NK-92 treated with Interleukin-12 subunit alpha and Interleukin-12 subunit beta, amount 100 ng/mL, for 24 hours (cell line): ENCODE measurements at regions not wholly inside any gene's neighbourhood (a gene's known extent, or its start where the extent isn't known, plus 50 kb on each side); places are given as distances from the start of the nearest gene placed in this dataset.
"Not testable (repeated sequence)": the region's sequence is repeated elsewhere in the genome, so short reads cannot be mapped to it uniquely, and the experiment has no call there.

ENCODE experiments used
- DNase-seq: peaks from one replicate; lab custom pipeline; 2025; lab: John Stamatoyannopoulos, UW

DNA sequence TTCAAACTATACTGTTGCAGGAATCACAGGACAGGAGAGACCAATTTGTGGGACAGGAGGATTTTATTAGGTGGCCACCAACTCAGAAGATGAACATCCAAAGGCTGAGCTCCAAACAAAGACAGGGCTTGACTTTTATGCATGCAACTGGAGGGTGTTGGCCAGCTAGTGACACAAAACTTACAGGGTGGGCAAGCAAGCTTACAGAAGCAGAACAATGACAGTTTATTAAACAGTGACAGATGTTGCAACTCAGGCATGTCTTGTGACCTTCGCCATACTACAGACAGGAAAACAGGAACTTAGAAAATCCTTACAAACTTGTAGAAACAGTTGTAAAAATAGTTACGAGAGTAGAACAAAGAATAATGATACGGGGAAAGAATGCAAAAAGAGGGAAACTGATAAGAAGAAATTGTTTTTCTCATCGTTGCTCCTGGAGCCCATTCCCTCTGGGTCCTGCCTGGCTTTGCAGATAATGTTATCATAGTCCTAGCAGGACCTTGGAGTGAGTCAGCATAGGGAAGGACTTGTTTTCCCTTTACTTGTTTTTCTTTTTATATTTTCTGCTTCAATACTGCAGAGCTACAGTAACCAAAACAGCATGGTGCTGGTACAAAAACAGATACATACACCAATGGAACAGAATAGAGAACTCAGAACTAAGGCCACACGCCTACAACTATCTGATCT lies 2083.0 kb upstream of the ACO1 start:
- no peak for DNase-seq

- no peak for DNase-seq
Measured at GRCh38 chr9:30310711-30311110, 2073.7 kb upstream of the ACO1 start.

GRCh38 chr9:30329431-30329830 lies 2055.0 kb upstream of the ACO1 start:
- DNase-seq, result no peak

DNA sequence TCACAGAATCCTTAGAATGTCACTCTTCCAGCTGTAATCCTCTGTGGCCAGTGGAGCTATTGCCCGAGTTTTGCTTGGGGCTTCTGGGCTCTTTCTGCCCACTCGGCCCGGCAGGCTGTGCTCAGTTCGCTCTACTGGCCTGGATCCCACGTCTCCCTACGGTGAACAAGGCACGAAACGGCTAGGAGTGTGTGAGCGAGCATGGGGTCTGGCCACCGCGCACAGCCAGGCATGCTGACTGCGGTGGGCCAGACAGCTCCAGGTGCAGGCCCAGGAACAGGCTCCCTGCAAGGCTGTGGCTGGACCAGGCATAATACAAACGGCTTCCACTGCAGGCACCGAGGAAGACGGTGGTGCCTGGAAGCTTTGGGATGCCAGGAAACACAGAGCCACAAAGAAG lies 2035.5 kb upstream of the ACO1 start:
- no peak for DNase-seq

DNA sequence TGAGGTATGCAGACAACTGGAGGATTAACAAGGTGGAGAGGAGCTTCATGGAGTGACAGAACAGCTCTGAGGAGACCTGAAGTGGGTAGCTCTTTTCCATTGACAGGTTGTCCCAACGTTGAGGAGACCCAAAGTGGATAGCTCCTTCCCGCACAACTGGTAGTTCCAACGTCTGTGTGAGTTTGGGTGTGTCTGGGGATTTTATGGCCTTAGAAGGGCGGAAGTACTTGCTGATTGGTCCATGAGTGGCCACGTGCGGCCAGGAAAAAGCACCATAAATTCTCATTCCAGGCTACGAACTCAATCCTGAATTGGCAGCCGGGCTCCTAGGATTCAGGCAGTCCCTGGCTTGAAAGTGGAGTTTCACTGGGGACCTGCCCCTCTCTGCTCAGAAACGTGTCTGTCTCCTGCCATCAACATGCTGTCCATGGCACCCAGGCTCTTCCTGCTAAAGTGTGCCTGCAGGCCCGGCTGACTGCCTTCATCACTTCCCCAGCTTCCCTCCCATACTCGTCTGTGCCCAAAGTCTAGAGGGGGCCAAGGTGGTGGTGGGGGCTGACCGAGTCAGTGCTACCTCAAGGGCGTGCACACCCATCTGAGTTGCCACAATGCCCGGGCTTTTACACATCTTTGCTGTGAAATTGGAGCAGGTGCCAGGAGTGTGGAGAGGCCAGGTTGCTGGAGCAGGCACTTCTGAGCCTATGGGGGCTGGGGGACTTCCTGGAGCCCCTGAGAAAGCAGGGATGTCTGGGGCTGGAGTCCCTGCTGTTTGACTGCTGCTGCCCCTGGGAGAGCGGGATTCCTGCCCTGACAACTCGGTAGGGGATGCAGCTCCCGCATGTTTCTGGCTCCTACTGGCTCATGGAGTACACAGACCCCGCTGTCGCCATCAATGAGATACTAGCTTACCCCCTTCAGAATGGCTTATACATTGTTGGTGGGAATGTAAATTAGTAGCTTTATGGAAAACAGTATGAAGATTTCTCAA lies 2034.6 kb upstream of the ACO1 start:
- no peak for DNase-seq

DNA sequence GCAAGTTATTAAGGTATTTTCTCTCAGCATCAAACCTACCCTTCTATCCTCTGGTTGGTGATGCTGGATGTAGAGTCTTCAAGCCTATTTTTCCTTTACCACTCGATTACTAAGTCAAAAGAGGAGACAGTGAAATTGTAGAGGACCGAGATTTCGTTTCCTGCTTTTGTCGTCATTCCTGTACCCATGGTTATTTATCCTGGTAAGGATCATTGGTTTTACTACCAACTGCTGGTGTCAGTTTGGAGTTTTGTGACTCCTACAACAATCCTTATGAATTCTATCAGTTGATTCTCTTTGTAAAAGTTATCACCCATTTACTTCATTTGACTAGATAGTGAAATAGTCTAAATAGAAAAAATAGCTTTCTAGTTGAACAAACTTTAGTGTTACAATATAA lies 2028.2 kb upstream of the ACO1 start:
- DNase-seq, result no peak

- DNase-seq, result no peak
Measured at GRCh38 chr9:30362373-30362772, 2022.1 kb upstream of the ACO1 start.

DNA sequence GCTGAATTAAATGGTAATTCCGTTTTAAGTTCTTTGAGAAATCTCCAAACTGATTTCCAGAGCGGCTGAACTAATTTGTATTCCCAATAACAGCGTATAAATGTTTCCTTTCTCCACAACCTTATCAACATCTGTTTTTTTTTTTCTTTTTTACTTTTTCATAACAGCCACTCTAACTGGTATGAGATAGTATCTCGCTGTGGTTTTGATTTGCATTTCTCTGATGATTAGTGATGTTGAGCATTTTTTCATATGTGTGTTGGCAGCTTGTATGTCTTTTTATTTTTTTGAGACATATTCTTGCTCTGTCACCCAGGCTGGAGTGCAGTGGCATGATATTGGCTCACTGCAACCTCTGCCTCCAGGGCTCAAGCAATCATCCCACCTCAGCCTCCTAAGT lies 2018.3 kb upstream of the ACO1 start:
- DNase-seq, result not testable (repeated sequence)

DNA sequence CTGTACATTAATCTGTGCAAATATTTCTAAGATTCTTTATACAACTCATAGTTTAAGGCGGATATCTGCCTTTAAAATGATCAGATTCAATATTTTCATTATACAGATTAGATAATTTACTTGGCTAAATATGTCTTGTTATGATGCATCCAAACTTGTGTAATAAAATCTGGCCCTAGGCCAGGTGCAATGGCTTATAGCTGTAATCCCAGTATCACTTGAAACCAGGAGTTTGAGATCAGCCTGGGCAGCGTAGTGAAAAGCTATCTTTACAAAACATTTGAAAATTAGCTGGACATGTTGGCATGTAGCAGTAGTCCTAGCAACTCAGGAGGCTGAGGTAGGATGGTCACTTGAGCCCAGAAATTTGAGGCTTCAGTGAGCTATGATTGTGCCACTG lies 2002.2 kb upstream of the ACO1 start:
- no peak for DNase-seq

DNA sequence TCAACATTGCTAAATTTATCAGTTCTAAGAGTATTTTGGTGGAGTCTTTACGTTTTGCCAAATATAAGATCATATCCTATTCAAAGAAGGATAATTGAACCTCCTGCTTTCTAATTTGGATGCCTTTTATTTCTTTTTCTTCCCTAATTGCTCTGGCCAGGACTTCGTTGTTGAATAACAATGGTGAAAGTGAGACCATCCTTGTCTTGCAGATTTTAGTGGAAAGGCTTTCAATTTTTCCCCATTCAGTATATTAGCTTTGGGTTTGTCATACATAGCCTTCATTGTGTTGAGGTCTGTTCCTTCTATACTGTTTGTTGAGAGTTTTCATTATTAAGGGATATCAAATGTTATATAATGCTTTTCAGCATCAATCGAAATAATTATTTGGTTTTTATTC lies 1974.2 kb upstream of the ACO1 start:
- no peak for DNase-seq

GRCh38 chr9:30411571-30411970 lies 1972.9 kb upstream of the ACO1 start:
- no peak for DNase-seq

DNA sequence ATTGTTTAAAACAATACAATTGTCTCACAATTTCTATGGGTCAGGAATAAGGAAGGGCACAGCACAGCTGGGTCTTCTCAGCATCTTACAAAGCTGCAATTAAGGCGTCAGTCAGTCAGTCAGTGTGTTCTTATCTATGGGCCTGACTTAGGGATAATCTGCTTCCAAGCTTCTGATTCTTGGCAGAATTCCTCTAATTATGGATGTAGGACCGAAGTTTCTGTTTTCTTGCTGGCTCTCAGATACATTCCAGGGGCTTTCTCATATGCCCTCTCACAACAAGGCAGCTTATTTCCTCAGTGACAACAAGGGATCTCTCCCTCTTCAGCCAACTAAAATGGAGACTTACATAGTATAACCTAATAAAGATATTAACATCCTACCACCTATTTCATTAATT lies 1925.3 kb upstream of the ACO1 start:
- DNase-seq, result no peak

DNA sequence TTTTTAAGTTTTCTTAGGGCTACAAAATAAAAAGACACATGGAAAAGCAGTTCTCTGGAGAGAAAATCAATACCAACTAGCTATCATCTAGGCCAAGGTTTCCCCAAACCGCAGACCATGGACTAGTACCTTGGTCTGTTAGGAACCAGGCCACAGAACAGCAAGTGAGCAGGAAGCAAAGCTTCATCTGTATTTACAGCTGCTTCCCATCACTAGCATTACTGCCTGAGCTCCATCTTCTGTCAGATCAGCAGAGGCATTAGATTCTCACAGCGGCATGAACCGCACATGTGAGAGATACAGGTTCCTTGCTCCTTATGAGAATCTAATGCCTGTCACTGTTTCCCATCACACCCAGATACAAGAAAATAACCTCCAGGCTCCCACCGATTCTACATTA lies 1907.6 kb upstream of the ACO1 start:
- DNase-seq, result no peak

DNA sequence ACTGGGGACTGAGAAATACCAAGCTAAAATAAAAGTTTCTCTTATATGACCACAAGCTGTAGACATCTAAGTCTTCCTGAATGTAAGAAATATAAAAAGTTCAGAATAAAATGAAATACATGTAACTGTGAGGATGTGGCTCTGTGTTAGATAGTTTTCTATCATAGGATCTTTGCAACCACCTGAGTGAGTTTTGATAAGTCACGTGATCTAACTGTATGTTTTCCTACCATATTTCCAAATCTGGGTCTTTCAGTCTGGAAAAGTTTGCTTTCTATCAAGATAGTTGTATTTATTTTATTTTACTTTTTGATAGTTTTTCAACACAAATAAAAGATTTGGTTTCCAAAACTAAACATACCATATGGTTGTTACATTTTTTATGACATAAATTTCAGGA lies 1905.8 kb upstream of the ACO1 start:
- no peak for DNase-seq

DNA sequence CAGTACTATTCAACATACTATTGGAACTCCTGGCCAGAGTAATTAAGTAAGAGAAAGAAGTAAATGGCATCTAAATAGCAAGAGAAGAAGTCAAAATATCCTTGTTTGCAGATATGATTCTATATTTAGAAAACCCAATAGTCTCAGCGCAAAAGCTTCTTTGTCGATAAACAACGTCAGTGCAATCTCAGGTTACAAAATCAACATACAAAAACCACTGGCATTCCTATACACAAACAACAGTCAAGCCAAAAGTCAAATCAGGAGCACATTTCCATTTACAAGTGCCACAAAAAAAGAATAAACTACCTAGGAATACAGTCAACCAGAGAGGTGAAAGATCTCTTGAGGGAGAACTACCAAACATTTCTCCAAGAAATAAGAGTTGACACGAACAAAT lies 1901.9 kb upstream of the ACO1 start:
- DNase-seq, result no peak

GRCh38 chr9:30484690-30485089 lies 1899.8 kb upstream of the ACO1 start:
- DNase-seq, result no peak

- DNase-seq, result no peak
Measured at GRCh38 chr9:30504502-30504905, 1879.9 kb upstream of the ACO1 start.

DNA sequence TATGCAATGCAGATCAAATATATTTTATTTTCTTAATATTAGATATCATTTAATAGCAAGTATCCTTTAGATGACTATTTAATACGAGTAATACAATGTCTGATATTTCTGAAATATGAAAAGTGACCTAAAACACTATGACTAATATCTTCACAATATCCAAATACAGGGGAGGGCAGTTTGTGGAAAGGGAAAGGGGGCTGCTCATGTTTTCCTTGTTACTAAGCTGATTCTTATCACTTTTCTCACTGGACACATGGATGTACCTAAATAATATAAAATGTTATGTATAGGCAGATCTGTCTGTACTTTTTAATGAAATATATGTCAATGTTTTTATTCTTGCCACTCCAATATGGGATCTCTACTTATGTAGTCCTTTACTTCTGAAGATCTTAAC lies 1879.1 kb upstream of the ACO1 start:
- no peak for DNase-seq

DNA sequence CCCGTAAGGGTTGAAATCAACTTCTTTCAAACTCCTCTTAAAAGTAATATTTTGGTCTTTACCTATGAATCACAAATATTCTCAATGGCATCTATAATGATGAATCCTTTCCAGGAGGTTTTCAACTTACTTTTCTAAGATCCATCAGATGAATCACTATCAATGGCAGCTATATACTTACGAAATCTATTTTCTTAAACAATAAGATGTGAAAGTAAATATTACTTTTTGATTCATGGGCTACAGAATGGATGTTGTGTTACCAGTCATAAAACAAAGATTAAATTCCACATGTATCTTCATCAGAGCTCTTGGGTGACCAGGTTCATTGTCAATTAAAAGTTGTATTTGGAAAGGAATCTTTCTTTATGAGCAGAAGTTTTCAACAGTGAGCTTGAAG lies 1877.7 kb upstream of the ACO1 start:
- no peak for DNase-seq

DNA sequence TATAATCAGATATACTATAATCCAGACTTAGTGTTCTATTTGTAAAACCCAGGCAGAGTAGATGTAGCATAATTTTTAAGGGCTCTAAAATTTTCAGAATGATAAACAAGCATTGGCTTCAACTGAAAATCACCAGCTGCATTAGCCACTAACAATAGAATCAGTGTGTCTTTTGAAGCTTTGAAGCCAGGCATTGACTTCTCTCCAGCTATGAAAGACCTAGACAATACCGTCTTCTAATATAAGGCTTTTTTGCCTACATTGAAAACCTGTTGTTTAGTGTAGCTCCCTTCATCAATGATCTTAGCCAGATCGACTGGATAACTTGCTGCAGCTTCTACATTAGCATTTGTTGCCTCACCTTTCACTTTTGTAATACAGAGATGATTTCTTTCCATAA lies 1877.3 kb upstream of the ACO1 start:
- DNase-seq, result no peak

DNA sequence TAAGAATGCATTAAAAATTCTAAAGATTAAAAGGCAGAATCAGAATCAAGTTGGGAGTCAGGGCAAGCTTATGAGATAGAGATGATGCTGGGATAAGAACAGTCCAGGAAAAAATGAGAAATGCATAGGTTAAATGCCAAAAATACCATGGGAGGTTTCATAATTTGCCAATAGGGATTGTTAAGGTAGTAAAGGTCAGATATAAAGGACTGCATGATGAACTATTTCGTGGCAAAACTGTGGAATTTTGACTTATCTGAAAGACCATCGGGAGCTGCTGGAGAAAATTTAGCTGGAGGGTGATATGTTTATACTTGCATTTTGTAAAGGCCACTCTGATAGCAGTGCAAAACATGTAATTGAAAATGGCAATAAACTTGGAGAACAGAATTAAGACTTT lies 1872.8 kb upstream of the ACO1 start:
- DNase-seq, result no peak

GRCh38 chr9:30519166-30519565 lies 1865.3 kb upstream of the ACO1 start:
- no peak for DNase-seq

- DNase-seq, result no peak
Measured at GRCh38 chr9:30519756-30520155, 1864.7 kb upstream of the ACO1 start.
